Mucosa of descending colon (tissue), 3 donors: ENCODE measurements at regions not wholly inside any gene's neighbourhood (a gene's known extent, or its start where the extent isn't known, plus 50 kb on each side); places are given as distances from the start of the nearest gene placed in this dataset.

Experiments
- ATAC-seq: fragments of 200-7000 bp; cut with Tn5 transposase; one replicate; pipeline ENCODE4 v1.9.1; 2020; ENCODE audit warnings: mild to moderate bottlenecking, moderate library complexity
- DNase-seq, 3 donors: peaks; one replicate each; pipeline ENCODE4 v3.0.0-alpha.2; 2020
- H3K36me3 ChIP-seq: fragments of 200-600 bp; one replicate; pipeline ENCODE4 v1.8.0; 2021; ENCODE audit warnings: low read depth, mild to moderate bottlenecking
- H3K4me1 ChIP-seq: fragments of 200-600 bp; one replicate; pipeline ENCODE4 v1.8.0; 2021; ENCODE audit warnings: low read depth, mild to moderate bottlenecking
- H3K4me3 ChIP-seq: fragments of 200-600 bp; one replicate; pipeline ENCODE4 v1.8.0; 2021; ENCODE audit warnings: mild to moderate bottlenecking
- H3K9me3 ChIP-seq: fragments of 200-600 bp; one replicate; pipeline ENCODE4 v1.8.0; 2021; ENCODE audit warnings: mild to moderate bottlenecking
- CTCF ChIP-seq: fragments of 200-600 bp; IDR thresholded peaks from one replicate; pipeline ENCODE4 v1.8.0; 2022; ENCODE audit warnings: antibody characterized with exemption, mild to moderate bottlenecking
- intact Hi-C, 2 donors: fragments of 100-400 bp; cut with DNase I in 1 of 2; cut with micrococcal nuclease in 1 of 2; formaldehyde crosslinking; loops; one replicate each; pipeline versions ENCODE4 v1.11.0 to v1.11.1; 2022; cut with DNase I, micrococcal nuclease
- donor health status: DM: no; HTN: no; CAD: no; lungs with moderate emphysema.
- donor health status: DM: no; HTN: no; CAD: no.
- donor health status: DM: no; HTN: yes; CAD: no.

- intact Hi-C loops: no loop called here
Observed at GRCh38 chr1:56390934-56391731, 188.2 kb downstream of the PLPP3 start.

GRCh38 chr1:56390232-56390867 is 189.0 kb downstream of the PLPP3 start:
- Histone ChIP-seq H3K4me3 (no peak overlapping the region), H3K9me3 (no peaks in the 10 kb centered on the region), H3K4me1 (no peaks in the 10 kb centered on the region), H3K36me3 (no peaks in the 10 kb centered on the region)
- DNase-seq: no peak
- ATAC-seq: no peak
- intact Hi-C loops: no loop called here
- no peak for TF ChIP-seq CTCF

More at GRCh38 chr1:56390934-56391731, 188.2 kb downstream of the PLPP3 start:
- TF ChIP-seq CTCF: no peak
- H3K36me3 ChIP-seq: no peaks in the 10 kb centered on the region
- DNase-seq (no peak), ATAC-seq (no peak)
- H3K4me3 ChIP-seq: no peak overlapping the region
- no peaks in the 10 kb centered on the region for H3K4me1 ChIP-seq
- H3K9me3 ChIP-seq: no peaks in the 10 kb centered on the region

DNA sequence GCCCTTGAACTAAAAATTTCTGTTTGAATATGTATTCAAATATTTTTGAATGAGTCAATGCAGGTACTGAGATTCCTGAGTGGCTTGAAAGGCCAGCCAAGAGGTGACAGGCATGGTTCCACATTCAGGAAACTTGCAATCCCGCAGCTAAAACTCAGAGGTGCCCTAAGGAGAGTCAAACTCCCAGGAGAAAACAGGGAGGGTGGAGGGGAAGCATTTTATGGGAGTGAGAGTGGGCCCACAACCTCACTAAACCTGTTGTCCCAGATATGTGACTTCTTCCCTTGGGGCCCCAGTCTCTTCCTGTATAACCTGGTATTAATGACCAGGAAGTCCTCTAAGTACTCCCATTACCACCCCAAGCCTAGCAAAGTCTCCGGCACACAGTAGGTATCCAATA is 189.6 kb downstream of the PLPP3 start:
- no peak overlapping the region for H3K4me3 ChIP-seq
- no peak for TF ChIP-seq CTCF
- DNase-seq: no peak
- no peaks in the 10 kb centered on the region for H3K36me3 ChIP-seq
- no peaks in the 10 kb centered on the region for H3K4me1 ChIP-seq
- intact Hi-C loops: no loop called here
- no peaks in the 10 kb centered on the region for H3K9me3 ChIP-seq
- ATAC-seq: no peak

GRCh38 chr1:56387071-56387740 is 192.2 kb downstream of the PLPP3 start:
- Histone ChIP-seq H3K36me3 (no peaks in the 10 kb centered on the region), H3K4me1 (no peaks in the 10 kb centered on the region), H3K9me3 (no peaks in the 10 kb centered on the region), H3K4me3 (no peak overlapping the region)
- intact Hi-C loops: no loop called here
- ATAC-seq (no peak), DNase-seq (no peak)
- TF ChIP-seq CTCF: no peak

DNA sequence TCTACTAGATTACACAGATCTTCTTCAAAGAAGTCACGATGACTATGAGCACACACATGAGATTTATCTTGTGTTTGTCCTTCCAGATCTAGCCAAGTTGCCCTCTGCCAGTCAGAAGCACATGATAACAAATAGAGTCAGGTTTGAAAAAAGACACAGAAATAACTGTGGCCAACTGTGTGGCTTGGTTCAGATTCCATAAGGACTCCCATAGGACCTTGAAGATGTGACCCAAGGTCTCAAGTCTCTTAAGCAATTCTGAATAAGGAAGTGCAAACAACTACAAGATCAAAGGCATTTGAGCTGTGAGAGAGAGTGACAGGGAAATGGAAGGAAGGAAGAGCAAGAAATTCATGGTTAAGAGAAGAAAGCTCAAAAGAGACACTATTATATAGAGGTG is 194.0 kb downstream of the PLPP3 start:
- Histone ChIP-seq H3K9me3 (no peaks in the 10 kb centered on the region), H3K36me3 (no peaks in the 10 kb centered on the region), H3K4me1 (no peaks in the 10 kb centered on the region), H3K4me3 (no peak overlapping the region)
- no peak for DNase-seq
- intact Hi-C loops: no loop called here
- no peak for ATAC-seq
- no peak for TF ChIP-seq CTCF
